DMS53 treated with DMSO at 0.1 percent for 48 hours (cell line): ENCODE measurements at regions not wholly inside any gene's neighbourhood (a gene's known extent, or its start where the extent isn't known, plus 50 kb on each side); places are given as distances from the start of the nearest gene placed in this dataset.

Source experiments
- DNase-seq: peaks from one replicate; lab custom pipeline; 2025; ENCODE audit not compliant: unreplicated experiment; lab: John Stamatoyannopoulos, UW

DNA sequence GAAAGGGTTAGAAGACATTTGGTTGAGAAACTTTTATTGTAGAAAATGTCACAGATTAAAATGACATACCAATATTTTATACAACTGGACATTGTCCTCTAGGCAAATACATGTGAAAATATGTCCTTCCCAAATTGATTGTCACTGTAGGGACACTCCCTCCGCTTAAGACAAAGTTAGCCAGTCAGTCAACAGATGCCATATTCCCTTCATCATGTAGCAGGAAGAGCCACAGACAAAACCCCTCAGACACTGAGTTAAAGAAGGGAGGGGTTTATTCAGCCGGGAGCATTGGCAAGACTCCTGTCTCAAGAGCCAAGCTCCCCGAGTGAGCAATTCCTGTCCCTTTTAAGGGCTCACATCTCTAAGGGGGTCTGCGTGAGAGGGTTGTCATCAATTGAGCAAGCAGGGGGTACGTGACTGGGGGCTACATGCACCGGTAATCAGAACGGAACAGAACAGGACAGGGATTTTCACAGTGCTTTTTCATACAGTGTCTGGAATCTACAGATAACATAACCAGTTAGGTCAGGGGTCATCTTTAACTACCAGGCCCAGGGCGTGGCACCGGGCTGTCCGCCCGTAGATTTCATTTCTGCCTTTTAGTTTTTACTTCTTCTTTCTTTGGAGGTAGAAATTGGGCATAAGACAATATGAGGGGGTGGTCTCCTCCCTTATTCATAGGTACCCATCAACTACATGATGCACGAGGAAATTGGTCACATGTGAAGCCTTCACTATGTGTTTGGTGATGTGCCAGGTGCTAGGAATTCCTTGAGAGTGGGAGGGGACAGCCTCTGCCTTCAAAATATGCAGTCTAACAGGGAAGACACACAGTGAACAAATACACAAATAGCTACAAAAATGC lies 155.7 kb upstream of the CDYL start:
- no peak for DNase-seq

- no peak for DNase-seq
Observed at GRCh38 chr6:4616311-4616710, 159.9 kb upstream of the CDYL start.

DNA sequence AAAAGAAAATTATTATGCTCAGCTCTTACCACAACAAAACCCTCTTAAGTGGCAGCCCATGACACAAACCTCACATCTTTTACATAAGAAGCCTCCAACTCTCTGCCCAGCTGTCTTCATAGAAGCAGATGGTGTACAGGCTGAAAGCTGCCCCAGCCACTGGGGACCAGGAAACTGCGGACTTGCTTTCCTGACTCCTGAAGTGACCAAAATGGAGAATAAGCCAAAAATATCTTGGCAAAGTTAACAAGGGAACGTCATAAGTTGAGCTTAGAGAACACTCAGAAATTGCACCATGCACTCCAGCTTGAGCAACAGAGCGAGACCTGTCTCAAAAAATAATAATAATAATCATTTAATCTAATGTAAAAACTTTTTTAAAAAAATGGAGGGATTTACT lies 160.3 kb upstream of the CDYL start:
- DNase-seq, result no peak

GRCh38 chr6:4615231-4615630 lies 161.0 kb upstream of the CDYL start:
- no peak for DNase-seq

GRCh38 chr6:4614637-4615036 lies 161.6 kb upstream of the CDYL start:
- no peak for DNase-seq

DNA sequence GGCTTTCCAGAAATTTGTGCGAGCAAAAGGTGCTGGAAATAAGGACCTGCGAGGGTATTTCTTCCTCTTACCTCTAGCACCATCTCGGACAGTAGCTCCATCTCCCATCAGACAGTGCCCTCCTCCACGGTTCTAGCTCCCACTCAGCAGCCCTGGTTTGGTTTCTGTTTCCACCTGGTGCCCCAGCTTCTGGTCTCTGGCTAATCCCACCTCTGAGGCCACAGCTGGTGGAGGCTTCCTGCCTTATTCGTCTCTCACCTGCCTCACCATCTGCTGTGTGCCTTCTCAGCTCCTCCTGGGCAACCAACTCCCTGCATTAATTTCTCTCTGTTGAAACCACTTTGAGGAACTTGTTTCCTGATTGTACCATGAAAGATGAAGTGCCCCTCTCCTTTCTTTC lies 162.4 kb upstream of the CDYL start:
- no peak for DNase-seq

- DNase-seq, result no peak
Observed at GRCh38 chr6:4613381-4613780, 162.8 kb upstream of the CDYL start.

DNA sequence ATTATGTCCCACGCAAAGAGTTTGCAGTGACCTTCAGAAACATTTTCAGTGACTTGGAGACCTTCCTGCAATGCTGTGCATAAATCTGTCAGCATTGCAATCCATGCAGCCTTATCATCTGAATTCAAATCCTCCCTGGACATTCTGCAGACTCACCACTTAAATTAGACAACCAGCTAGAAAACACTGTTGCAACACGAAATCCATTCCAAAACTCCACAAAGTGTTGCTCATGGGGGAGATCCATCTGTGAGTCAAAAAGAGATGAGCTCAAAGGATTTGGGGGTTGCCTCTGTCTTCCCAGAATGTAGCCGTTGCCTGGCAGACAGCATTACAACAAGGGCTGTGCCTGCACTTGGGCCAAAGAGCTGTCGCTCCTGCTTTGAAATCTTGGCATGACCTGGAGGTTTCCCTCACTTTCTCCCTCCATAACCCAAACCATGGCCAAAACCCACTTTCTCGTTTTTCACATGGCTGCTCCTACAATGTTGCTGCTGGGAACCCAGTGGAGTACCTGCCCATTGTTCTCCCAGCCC lies 163.5 kb upstream of the CDYL start:
- no peak for DNase-seq

DNA sequence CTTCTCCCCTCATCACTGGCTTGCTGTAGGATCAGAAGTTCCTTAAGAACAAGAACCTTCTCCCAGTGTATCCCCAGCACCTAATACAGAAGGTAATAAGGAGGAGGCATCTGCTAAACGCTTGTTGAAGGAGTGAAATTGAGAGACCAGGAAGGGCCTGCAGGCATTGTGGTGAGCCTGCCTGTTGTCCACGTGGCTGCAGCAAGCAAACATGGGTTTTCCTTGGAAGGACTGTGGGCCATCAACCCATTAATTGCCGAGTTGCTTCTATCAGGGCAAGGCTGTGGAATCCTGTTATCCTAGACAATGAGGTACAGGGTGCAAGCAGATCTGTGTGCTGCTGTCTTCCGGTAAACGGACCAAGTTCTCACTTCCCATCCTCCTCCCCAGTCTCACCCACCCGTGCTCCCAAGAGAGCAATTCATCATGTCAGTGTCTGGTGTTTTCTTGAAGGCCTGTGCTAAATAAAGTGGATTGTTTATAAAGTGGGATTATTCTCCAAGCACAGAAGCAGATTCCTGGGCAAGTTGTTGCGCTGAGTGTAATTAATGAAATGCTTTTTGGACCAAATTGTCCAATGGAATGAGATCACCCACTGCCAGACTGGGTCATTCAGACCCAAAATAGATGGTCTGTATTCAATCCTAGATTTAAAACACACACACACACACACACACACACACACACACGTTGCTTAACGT lies 164.6 kb upstream of the CDYL start:
- DNase-seq, result no peak

- no peak for DNase-seq
Observed at GRCh38 chr6:4610256-4610655, 165.9 kb upstream of the CDYL start.

GRCh38 chr6:4608361-4609115 lies 167.7 kb upstream of the CDYL start:
- no peak for DNase-seq

GRCh38 chr6:4607793-4608192 lies 168.4 kb upstream of the CDYL start:
- no peak for DNase-seq

- DNase-seq, result no peak
Observed at GRCh38 chr6:4606821-4607704, 169.1 kb upstream of the CDYL start.

GRCh38 chr6:4606016-4606415 lies 170.2 kb upstream of the CDYL start:
- DNase-seq, result no peak

DNA sequence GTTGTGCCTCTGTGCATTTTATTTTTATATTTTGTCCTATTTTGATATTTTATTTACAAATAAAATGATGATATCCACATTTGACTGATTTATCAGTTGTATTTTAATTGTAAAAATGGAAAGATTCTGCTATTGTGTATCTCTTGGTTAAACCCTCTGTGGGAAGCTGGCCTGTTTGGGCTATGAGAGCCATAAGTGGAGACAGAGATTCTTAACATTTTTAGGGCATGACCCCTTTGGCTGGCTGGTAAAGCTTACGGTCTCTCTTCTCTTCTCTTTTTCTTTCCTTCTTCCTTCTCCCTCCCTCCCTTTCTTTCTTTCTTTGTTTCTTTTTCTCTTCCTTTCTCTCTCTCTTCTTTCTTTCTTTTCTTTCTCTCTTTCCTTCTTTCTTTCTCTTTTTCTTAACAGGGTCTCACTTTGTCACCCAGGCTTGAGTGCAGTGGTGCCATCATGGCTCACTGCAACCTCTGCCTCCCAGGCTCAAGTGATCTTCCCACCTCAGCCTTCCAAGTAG lies 172.3 kb upstream of the CDYL start:
- no peak for DNase-seq

- no peak for DNase-seq
Observed at GRCh38 chr6:4603291-4603690, 172.9 kb upstream of the CDYL start.

DNA sequence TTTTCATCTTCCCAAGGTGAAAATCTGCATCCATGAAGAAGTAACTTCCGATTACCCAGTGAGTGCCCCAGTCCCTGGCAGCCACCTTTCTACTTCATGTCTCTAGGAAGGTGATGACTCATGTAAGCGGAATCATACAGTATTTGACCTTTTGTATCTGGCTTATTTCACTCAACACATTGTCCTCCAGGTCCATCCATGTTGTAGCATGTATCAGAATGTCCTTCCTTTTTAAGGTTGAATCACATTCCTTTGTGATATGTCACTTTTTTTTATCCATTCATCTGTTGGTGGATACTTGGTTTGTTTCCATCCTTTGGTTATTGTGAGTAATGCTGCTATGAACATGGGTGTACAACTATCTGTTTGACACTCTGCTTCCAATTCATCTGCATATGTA lies 176.3 kb upstream of the CDYL start:
- no peak for DNase-seq

DNA sequence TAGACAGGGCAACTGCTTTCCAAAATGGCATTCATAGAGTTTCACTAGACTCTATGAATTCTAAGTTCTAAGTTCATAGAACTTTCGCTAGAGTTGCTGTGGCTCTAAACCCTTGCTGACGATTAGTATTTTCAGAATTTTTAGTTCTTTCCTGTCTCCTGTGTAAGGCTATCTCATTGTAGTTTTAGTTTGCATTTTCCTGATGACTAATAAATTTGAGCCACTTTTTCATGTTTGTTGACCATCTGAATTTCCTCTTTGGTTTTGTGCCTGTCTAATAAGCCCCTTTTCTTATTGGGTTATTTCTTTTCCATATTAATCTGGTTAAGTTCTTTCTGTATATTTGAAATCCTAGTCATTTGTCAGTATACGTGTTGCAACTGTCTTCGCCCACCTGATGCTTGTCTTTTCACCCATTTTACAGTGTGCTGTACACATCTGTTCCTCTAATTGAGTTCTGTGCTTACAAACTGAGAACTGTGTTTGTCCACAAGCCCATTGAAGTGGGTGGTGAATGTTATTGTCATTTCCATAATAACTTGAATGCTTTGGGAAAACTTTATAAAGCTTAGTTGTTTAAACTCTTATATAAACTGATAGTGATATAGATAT lies 177.7 kb upstream of the CDYL start:
- no peak for DNase-seq

DNA sequence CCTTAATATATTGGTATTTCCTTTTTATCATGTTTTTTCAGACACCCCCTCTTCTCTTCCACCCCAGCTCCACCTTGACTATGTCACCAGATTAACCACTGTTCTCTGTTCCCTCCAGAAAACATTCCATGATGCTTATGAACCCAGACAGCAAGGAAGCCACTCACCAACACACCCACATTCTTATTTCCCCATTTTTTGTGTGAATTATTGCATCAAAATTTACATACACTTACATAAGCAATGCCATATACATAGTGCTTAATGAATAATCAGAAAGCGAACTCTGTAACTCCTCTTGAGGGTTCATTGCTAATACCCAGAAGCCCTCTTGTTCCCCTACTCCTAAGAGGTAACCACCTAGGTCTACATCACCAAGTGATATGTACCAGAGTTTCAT lies 182.3 kb upstream of the CDYL start:
- no peak for DNase-seq

DNA sequence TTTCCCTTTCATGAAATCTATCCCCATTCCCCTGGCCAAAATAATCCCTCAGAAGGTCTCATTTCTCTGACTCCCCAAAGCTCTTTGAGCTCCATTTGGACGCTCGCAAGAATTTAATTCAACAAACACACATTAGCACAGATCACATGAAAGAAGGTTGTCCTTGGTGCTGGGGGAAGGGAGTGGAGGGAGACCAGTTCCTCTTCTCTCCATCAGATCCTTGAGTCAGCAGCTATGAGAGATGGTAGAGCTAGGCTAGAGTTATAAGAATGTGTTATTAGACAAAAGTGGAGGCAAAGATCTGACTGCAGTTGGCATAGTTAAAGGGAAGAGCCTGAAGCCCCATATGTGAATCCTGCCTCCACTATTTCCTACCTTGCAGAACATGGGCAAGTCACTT lies 184.2 kb upstream of the CDYL start:
- DNase-seq, result no peak
